HG02678 (cell line): ENCODE measurements at regions not wholly inside any gene's neighbourhood (a gene's known extent, or its start where the extent isn't known, plus 50 kb on each side); places are given as distances from the start of the nearest gene placed in this dataset.

Experiments
- ATAC-seq: cut with Tn5 transposase; IDR thresholded peaks from one replicate; pipeline ENCODE4 v1.9.1; 2021; ENCODE audit warnings: mild to moderate bottlenecking, moderate library complexity; ENCODE audit not compliant: unreplicated experiment

DNA sequence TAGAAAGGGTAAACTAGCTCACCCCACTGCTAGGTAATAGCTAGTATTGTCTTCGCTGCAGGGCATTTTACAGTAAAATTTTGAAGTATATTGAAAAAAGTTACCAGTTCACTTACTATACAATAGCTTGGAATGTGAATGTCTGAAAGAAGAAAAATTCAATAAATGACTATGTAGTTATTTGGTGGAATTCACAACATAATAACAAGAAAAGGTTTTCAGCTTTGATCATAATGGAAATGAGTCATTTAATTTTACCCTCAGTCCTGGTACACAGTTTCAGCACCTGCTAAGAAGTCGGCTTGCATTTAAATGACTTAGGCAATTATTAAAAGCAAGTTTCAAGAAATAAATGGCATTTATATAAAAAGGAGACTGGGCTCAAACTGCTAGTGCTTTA is 90.4 kb downstream of the NUP35 start:
- peak; percentile 91 for ATAC-seq

DNA sequence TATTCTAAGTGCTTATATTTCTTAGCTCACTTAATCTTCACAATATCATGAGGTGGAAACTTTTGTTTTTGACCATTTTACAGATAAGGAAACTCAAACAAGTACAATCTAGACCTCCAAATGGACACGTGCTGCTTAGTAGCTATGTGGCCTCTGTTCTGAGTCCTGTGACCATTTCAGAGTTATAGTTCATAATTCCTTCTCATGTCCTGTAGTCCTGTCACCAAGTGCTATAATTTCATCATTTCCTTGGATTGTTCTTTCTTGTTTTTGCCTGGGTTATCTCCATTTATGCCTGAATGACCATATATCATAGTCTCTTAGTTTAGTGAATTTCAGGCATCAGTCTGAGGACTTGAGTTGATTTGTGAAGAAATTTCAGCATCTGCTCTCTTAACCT is 91.7 kb downstream of the NUP35 start:
- ATAC-seq = no peak

DNA sequence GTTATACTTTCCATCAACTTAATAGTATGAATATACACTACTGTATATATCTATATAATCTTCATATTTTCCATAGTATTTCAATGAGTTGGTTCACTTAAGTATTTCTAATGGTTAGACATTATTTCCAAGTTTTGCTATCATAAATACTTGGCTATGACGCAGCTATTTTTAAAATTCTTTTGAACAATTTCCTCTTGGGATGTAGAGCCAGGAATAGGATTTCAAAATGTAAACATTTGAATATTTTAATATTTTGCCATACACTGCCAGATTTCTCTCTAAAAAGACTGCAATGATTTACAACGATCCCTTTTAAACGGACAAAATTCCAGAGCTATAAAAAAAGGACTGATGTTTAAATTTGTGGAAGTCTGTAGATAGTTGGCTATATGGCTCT is 95.6 kb downstream of the NUP35 start:
- ATAC-seq = no peak

DNA sequence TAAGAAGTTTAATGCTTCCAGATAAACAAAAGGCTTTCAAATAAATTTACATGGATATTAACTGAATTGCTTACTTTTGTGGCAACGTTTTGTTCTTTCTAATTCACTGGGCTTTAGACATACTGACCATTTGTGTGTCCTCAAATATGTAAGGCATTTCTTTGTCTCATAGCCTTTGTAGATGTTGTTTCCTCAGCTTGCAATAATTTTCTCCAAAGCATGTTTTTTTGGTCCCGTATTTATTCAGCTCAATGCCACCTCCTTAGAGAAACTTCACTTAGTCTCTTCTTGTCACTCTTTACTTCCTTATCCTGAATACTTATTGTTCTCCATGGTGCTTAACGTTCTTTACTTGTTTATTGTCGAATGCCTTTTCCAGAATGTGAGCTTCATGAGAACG is 98.5 kb downstream of the NUP35 start:
- ATAC-seq = no peak

DNA sequence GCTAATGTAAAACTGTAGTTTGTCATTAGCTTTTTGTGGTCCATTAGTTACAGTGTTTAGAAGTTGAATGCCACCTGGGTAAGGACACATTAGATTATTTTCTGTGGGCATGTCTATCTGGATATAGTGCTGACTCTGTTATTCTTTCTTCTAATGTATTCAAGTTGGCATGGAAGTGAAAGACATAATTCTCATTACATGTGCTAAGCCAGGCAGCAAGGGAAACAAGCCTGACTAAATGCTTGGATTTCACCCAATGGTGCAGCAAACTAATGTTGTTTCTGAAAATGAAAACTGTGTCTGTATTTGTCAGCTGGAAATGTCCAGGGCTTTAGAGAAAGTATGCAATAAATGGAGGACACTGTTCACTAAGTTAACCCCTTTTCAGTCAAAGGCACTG is 100.7 kb downstream of the NUP35 start:
- no peak for ATAC-seq

DNA sequence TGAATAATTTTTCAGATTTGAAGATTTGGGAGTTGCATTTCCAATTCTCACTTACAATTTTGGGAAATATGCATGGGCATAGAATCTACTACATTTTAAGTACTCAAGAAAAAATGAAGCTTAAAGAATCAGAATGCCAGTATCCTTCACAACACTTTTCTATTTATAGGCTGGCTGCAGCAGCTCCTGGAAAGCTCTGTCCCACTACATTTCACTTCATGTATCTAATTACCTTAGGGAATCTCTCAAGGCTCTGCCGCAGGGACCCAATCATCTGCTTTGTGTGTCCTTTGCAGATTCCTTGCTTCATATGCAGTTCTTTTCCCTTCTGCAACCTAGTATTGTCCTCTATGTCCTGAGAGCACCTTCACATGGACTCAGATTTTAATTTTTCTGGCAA is 102.9 kb downstream of the NUP35 start:
- no peak for ATAC-seq

DNA sequence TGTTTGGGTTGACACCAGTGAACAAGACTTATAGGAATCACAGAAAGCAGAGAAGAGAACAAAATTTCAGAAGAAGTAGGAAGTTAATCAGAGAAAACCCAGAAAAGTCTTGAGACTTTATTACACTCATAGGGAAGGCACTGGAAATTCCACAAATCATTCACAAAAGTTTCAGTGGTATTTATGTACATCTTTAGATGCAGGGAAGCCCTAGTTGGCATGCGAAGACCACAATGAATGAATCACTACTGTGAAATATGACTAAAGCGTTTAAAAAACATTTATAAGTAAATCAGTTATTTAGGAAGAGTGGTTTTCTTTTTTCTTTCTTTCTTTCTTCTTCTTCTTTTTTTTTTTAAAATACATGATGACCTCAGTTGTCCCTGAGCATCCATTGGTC is 105.1 kb downstream of the NUP35 start:
- ATAC-seq = no peak

DNA sequence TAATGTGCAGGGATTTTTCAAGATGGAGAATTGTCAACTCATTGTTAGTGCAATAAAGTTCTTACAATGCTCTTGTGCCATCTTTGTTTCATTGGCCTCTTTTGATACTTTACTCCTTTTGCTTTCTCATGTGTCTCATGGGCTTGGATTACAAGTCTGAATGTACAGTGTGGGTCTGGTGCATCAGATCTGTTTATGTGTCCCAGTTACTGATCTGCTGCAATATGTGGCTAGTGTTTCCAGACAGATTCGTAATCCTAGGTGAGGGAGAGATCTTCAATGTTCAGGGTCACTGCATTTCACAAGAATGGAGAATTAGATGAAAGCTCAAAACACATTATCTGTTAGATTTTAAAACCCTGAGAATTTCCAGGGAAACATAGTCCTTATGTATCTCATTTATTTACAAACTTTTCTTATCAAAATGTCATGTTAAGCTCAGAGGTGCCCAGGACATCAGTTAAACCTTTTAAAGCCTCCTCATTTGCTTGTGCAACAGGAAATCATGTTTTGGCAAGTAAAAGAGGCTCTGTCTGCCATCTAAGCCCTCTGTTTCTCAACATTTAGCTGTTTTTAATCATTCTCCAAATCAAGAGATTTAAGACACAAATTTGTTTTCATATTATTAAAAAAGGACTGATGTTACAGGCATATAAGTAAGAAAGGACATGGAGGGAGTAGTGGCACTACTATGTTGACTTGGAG is 108.1 kb downstream of the NUP35 start:
- ATAC-seq = no peak

DNA sequence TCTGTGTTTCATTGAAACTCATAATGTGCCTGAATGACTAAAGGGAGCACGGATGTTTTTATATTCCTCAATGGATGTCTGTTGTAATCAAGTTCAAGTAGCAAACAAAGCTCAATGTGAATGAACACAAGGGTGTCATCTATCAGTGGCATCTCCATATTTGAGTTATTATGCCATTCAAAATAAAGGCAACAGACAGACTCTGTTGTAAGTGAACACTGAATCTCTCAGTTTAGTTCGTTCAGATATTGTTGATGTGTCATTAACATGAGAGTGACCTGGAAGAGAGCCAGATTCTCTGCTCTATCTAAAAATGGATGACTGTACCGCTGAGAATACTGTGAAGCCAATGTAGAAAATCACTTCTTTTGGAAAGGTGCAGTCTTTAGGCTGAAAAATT is 118.7 kb downstream of the NUP35 start:
- no peak for ATAC-seq

DNA sequence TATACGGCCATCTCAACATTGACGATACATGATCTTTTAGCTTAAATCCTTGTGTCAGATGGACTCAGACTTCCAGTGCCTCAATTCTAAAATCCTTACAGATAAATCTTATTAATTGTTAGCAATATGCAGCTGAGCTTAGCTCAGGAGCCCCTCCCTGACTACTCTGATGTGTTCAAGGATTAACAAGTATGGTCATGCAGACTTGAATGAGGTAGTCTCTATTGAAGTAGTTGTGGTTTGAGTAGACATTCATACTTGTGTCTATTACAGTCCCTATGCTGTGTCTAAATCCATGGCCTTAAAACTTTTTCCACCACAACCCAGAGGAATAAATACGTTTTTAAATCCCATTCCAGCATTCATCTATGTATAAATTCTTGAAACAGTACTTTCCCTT is 119.5 kb downstream of the NUP35 start:
- ATAC-seq = no peak

DNA sequence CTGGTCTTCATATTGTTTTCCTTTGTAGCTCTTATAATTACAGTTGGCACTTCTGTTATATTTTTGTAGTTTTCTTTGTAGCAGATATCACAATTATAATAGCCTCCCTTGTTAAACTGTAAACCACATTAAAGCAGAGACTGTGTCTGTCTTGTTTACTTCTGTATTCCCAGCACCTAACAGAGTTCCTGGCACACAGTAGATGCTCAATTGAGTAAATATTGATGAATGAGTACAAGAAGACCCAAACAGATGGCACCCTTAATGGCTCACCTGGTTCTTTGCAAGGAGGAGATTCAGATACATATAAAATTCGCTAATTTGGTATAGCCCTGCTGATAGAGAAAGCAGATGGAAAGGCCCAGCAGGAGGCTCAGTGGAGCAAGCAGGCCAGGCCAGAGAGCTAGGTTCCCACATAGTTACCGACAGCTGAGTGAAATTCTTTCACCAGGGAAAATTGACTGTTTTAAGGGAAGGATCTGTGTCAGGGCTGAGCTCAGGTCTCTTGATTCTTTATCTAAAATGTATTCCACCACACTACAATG is 120.1 kb downstream of the NUP35 start:
- no peak for ATAC-seq

DNA sequence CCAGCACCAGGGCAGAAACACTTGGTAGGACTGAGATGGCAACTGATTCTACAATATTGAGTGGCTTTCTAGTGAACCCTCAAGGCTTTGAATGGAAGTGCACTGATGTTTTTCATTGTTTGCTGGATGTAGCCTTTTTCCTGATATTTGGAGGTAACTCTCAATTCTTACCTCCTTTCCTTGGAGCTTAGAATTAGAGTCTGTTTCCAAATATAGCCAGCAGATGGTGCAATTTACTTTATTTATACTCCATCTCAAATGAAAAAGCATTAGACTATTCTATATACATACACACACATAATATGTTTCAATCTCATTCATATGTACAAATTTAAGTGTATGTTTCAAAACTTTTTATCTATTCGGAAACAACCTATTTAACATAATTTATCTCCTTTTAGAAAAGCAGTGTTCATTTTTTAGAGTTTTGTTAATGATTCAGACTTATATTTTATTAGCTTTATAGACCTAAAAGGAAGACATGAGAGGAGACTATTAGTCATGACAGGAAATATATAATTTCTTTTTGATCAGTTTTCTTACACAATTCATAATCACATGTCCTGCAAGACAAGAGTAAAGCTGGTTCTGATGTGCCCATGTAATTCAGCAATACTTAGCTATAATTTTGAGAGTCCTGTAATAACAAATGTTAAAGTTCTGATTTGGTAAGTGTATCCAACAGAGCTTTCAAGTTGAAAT is 124.8 kb downstream of the NUP35 start:
- no peak for ATAC-seq

DNA sequence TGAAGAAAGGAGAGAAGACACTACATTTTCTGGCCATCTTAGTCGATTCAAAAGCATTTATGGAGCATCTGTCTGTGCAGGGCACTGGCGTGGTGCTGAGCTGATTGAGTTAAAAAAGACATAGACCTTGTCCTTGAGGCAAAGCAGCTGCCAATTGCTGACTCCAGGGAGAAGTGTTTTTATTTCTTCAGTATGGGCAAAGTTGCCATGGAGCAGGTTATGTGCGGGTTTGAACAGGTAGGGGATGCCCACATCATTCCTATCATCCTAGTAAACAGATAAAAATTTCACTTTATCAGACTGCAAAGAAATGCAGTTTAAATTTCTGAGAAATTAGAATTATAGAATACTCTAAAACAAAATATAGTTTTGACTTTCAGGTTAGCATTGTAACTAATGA is 125.8 kb downstream of the NUP35 start:
- ATAC-seq = no peak

DNA sequence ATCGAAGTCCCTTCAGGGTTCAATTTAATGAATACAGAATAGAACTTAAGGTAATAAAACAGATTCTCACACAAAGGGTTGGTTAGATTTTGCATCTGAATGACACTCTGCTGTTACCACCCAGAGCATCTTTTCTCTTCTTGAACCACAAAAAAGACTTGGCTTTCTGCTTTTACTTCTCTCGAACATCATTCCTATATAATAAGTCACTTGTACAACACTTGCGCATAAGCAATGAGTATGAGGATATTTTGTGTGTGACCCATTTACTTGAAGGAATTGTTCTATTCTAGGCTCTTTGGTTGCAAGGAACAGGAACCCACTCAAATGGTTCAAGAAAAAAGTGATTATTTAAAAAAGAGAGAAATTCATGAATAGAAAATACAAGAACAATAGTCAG is 126.2 kb downstream of the NUP35 start:
- no peak for ATAC-seq

DNA sequence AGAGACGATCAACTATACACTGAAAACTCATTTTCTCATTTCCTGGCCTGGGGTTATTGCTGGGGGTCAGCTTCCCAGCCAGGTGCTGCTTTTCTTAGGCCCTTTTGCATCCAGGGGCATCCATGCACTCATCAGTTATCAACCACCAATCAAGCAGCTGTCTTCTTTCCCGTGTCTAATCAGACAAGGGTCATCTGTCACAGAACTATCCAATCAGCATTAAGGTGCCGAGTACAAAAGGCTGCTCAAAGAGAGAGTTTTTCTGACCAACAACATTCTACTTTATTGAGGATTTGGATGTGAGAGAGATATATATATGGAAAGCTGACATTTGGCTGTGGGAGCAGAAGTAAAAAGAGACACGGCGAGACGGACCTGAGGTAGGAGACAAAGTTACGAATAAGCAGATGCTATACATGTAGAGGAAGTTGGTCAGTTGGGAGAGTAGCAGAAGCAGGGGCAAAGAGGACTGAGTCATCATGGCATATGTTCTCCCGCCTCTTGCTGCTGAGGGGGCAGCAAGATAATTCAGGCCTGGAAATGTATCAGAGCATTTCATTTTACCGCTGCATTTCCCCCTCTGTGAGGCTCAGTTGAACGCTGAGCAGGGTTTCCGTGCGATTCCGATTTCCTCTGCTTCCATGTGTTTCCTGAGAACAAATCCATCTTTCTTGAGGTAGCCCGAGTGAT is 129.3 kb downstream of the NUP35 start:
- no peak for ATAC-seq

DNA sequence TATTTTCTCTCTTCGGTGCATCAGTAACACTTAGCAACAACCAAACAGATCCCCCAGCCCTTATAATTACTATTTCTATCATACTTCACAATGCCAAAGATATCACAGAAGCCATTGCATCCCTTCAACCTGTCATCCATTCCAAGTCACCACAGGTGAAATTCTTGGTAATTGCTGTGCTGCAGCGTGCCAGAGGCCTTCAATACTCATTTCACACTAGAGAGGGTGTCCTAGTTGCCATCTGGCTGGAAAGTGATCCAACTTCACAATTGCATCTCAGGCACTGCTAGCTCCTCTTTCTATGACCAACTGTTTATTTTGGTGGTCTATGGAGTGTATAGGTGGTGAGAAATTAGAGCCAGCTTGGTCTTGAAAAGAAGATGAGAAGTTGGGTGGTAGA is 131.2 kb downstream of the NUP35 start:
- ATAC-seq = no peak

DNA sequence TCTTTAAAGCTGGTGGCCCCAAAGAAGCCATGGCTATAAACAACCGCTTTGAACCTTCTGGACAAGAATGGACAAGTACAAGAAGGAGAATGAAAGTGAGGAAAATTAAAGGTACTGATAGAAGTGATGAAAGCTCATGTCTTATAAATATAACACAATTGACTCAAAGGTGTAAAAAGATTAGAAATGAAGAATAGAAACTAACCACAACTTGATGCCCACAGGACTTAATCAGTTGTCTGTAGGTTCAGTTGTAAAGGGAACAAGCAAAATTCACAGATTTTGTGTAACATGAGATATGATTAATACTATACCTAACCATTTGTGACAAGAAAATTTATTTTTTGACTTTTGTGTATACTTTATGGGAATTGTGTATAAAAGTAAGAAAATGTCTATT is 135.7 kb downstream of the NUP35 start:
- no peak for ATAC-seq

DNA sequence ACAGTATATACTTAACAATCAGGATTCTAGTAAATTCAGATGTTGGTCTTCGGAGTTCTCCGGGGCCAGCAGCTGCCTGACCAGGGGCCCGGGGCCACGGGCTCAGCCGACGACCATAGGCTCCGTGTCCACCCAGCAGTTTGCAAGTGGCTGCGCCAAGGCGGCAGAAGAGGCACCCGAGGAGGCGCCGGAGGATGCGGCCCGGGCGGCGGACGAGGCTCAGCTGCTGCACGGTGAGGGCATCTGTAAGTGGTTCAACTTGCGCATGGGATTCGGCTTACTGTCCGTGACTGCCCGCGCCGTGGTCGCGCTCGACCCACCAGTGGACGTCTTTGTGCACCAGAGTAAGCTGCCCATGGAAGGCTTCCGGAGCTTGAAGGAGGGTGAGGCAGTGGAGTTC is 136.3 kb downstream of the NUP35 start:
- ATAC-seq = no peak

DNA sequence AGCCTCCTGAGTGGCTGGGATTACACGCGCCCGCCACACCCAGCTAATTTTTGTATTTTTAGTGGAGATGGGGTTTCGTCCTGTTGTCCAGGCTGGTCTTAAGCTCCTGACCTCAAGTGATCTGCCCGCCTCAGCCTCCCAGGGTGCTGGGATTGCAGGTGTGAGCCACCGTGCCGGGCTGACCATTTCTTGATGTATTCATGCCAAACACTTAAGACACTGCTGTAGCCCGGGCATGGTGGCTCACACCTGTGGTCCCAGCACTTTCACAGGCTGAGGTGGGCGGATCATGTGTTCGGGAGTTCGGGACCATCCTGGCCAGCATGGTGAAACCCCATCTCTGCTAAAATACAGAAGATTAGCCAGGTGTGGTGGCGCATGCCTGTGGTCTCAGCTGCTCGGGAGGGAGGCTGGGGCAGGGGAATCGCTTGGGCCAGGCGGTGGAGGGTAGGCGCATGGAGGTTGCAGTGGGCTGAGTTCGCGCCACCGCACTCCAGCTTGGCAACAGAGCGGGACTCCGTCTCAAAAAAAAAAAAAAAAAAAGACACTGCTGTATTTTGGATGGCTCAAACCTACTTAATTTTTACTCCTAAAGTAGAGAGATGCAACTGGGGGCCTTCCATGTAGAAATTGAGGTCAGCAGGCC is 140.8 kb downstream of the NUP35 start:
- ATAC-seq = no peak

DNA sequence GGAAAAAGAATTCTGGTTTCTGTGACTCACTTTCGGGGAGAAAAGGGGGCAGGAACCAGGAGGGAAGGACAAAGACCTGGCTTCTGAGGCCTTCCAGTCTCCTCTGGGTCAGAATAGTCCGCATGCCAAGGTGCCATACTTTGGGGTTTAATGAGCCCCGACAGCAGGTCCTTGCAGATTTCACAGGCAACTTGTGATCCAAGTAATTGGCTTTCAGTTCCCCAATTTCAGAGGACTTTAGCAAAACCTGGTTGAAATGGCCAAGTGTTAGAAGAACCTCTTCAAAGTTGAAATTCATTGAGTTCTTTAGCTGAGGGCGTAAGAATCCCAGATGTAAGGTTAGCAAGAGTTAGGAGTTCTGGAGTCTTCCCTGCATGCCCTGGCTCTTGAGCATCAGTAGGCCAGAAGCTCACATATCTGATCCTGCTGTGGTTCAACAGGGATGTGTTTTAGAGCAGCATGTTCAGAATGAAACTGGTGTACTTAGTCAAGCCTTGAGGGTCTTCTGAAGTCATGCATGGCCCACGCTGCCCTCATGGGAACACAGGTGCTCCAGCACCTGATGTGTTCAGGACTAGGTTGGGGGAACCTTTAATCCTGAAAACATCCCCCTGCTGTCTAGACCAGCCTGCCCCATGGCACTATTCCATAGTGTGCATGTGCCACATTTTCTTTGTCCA is 143.0 kb downstream of the NUP35 start:
- ATAC-seq = peak; percentile 67

DNA sequence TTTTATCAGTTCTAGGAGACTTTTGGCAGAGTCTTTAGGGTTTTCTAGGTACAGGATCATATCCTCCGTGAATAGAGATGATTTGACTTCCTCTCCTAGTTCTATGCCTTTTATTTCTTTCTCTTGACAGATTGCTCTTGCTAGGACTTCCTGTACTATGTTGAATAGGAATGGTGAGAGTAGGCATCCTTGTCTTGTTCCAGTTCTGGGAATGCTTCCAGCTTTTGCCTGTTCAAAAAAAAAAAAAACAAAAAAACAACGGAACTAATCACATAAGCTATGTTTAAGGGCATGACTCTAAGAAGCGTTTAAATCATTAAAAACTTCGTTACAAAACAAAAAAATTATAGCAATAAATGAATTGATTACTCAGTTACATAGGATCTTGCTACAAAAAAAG is 145.7 kb downstream of the NUP35 start:
- no peak for ATAC-seq
